ENCODE measurements at regions not wholly inside any gene's neighbourhood (a gene's known extent, or its start where the extent isn't known, plus 50 kb on each side); places are given as distances from the start of the nearest gene placed in this dataset.

DNA sequence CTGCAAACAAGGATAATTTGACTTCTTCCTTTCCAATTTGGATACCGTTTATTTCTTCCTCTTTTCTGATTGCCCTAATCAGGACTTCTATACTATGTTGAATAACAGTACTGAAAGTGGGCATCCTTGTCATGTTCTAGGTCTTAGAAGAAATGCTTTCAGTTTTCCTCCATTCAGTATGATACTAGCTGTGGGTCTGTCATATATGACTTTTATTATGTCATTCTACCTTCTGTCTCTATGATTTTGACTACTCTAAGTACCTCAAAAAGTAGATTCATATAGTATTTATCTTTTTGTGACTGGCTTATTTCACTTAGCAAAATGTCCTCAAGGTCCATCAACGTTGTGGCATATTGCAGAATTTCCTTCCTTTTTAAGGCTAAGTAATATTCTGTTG is 111.5 kb upstream of the RBBP6 start:
- no TSS peak for BruUV-seq (replicated peaks)
- H3K36me3 ChIP-seq (replicated peaks in 1 of 2; ENCODE audit: control insufficient read depth in 1 of 2, insufficient read depth in 2 of 2, low read length in 2 of 2), result no peaks in the 10 kb centered on the region
- in situ Hi-C loops (cut with HindIII; ENCODE audit: extremely low pct_ligation_motif_present, low pct_unique_long_range_greater_than_20kb), result no loop called here
- WGBS (ENCODE audit: low lambda C conversion rate), result 0% methylated on average over 2 of the region's 2 CpGs
- no peak overlapping the region for H3K27ac ChIP-seq (ENCODE audit: extremely low read length, insufficient read depth, low read length)
- H2AFZ ChIP-seq (ENCODE audit: low read length), result no peak overlapping the region
- no peak overlapping the region for H3K9ac ChIP-seq (ENCODE audit: insufficient read depth, low read depth, low read length)
- no peak overlapping the region for H3K4me2 ChIP-seq (ENCODE audit: low read depth, low read length)
- intact Hi-C loops (cut with micrococcal nuclease; ENCODE audit: unreplicated experiment), result no loop called here
- H3K27me3 ChIP-seq (ENCODE audit: control insufficient read depth in 1 of 2, insufficient read depth in 2 of 2, low read length in 2 of 2), result peaks cover 0 to 9% of the 10 kb centered on the region in 2 experiments; a peak in 3 of 5 replicates
- ChIA-PET POLR2A (no interaction called here), CTCF (ENCODE audit: low intra/inter-chr PET ratio, low total read pairs) (no interaction called here)
- H3K4me3 ChIP-seq (replicated peaks in 1 of 3; ENCODE audit: insufficient read depth in 1 of 3, low read depth in 2 of 3, low read length in 3 of 3), result no peak overlapping the region
- DNase-seq (ENCODE audit: low spot score) (no peak), ATAC-seq (no peak), FAIRE-seq (no peak)
- H3K9me3 ChIP-seq (ENCODE audit: low read length), result no peaks in the 10 kb centered on the region
- no peaks in the 10 kb centered on the region for H3K4me1 ChIP-seq (ENCODE audit: insufficient read depth, low read length)
- no peaks in the 10 kb centered on the region for H3K79me2 ChIP-seq (ENCODE audit: insufficient read depth, low read length)
- no peaks in the 10 kb centered on the region for H4K20me1 ChIP-seq (ENCODE audit: insufficient read depth, low read length)
- TF ChIP-seq ZBTB43 (CRISPR knock-in tag; conservative IDR thresholded peaks at IDR 0.05) (no peak), NR0B2 (CRISPR knock-in tag; IDR thresholded peaks at IDR 0.05) (no peak), ZMYM2 (CRISPR knock-in tag; IDR thresholded peaks at IDR 0.05) (no peak), ZNF160 (CRISPR knock-in tag; IDR thresholded peaks at IDR 0.05) (no peak), DNMT1 (CRISPR knock-in tag; IDR thresholded peaks at IDR 0.05) (no peak), ZNF430 (CRISPR knock-in tag; IDR thresholded peaks at IDR 0.05) (no peak), ZBTB14 (CRISPR knock-in tag; IDR thresholded peaks at IDR 0.05) (no peak), CREB1 (IDR thresholded peaks at IDR 0.05) (no peak), CREB1 (CRISPR knock-in tag; IDR thresholded peaks at IDR 0.05) (no peak), KIAA2018 (CRISPR knock-in tag; IDR thresholded peaks at IDR 0.05; ENCODE audit: borderline replicate concordance) (no peak), ZNF629 (CRISPR knock-in tag; conservative IDR thresholded peaks at IDR 0.05) (no peak), ZNF326 (CRISPR knock-in tag; IDR thresholded peaks at IDR 0.05; ENCODE audit: borderline replicate concordance) (no peak)
- TF ChIP-seq, protein P1, sequence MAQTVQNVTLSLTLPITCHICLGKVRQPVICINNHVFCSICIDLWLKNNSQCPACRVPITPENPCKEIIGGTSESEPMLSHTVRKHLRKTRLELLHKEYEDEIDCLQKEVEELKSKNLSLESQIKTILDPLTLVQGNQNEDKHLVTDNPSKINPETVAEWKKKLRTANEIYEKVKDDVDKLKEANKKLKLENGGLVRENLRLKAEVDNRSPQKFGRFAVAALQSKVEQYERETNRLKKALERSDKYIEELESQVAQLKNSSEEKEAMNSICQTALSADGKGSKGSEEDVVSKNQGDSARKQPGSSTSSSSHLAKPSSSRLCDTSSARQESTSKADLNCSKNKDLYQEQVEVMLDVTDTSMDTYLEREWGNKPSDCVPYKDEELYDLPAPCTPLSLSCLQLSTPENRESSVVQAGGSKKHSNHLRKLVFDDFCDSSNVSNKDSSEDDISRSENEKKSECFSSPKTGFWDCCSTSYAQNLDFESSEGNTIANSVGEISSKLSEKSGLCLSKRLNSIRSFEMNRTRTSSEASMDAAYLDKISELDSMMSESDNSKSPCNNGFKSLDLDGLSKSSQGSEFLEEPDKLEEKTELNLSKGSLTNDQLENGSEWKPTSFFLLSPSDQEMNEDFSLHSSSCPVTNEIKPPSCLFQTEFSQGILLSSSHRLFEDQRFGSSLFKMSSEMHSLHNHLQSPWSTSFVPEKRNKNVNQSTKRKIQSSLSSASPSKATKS (CRISPR knock-in tag; IDR thresholded peaks at IDR 0.05), result no peak
